ENCODE measurements at regions not wholly inside any gene's neighbourhood (a gene's known extent, or its start where the extent isn't known, plus 50 kb on each side); places are given as distances from the start of the nearest gene placed in this dataset.

DNA sequence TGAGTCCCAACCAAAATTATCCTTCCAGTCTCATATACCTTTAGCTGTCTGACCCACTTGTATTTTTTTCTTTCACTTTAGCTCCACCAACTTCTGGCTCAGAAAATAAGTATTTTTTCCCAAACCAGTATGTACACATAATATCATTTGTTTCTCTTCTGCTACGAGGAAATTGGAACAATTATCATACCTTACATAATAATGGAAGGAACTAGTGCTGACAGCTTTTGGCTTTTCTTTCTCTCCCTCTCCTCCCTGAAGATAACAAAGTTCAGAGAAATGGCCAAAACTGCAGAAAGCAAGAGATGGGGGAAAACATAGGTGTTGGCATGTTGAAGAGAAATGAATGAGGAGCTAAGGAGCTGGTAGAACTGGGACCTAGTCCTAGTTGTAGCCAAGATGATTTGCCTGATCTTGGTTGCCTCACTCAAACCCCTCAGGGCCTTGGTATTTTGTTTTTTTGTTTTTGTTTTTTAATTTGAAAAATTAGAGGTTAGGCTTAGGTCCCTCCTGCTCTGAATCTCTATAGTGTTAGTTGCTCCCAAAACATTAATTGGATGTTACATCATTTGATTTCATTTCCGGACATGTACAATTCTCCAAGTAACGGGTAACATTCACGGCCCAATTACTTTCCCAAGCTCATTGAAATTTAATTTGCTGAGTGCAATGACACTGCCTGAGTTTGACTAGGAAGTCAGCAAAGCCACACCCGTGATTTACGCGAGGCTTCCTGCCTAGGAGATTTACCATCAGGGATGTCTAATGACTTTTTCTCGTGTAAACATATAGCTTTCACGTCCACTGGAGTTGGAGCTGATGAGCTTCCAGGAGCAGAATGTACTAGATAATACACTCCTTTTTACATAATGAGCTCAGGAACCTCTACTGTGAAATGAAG, 291.6 kb downstream of the TLE1 start:
- in situ Hi-C loops (cut with MboI; ENCODE audit: low pct_unique_long_range_greater_than_20kb, low sequenced_read_pairs): no loop called here
- no peak for DNase-seq

DNA sequence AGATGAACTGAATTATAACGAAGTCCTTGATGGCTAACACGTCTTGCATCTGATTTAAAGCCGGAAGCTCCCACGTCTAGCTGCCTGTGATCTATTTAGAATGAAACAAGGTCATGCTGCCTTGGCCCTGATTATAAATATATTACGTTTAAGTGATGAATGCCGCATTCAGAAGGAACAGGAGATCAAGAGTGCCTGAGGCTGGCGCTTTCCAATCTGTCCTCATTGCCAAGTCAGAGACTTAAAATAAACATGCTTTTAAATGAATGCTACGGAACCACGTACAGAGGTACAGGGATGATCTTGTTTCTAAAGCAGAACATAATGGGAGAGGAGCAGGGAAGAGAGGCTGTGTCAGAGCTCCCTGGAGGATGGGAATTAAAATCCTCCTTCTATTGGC, 292.8 kb downstream of the TLE1 start:
- in situ Hi-C loops (cut with MboI; ENCODE audit: low pct_unique_long_range_greater_than_20kb, low sequenced_read_pairs): no loop called here
- DNase-seq: no peak

DNA sequence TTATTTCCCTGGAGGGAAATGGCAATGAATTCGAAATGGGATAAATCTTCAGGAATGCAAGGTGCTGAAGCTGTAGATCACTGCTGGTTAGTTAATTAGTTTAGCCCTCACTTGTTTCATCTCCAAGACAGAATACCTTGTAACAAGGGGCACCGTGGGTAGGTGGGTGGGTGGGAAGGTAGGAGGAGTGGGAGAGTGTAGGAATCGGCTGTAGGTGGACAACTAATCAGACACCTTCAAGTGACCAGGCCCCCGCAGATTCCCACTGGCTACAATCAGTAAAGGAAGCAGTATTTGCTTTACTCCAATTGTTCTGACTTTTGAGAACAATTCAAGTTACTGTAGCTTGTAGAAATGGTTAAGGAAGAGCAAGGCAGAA, 293.7 kb downstream of the TLE1 start:
- in situ Hi-C loops (cut with MboI; ENCODE audit: low pct_unique_long_range_greater_than_20kb, low sequenced_read_pairs): no loop called here
- no peak for DNase-seq

DNA sequence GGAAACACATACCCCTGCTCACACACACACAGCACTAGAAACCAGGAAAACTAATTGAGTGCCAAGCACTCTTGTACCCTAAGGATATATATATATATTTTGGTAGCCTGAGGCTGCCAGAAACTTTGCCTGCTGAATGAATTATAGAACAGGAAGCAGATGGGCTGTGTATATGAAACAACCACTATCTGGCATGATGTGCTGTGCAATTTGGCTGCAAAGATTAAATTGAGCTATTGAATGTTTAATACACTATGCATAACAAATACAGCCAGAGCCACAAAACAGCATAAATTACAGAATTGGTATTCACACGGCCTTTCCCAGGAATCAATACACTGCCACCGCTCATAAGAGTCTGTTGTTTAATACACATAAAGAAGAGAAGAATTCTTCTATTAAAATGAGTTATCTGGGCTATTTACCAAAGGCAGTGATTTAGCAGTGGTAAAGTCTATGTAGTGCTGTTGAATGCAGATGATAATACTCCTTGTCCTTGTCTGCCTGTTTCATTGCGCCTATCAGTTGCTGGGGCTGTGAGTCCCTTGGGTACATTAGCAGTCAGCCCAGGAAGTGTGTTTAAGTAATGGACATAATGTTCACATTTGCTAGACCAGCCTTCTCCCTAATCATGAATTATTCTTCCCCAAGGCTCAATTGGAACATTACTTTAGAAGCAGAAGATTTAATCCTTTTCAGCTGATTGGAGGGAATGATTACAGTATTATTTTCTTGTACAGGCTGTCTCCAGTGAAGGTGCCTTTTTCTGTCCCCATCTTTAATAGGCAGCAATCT, 294.3 kb downstream of the TLE1 start:
- in situ Hi-C loops (cut with MboI; ENCODE audit: low pct_unique_long_range_greater_than_20kb, low sequenced_read_pairs): no loop called here
- DNase-seq: no peak

DNA sequence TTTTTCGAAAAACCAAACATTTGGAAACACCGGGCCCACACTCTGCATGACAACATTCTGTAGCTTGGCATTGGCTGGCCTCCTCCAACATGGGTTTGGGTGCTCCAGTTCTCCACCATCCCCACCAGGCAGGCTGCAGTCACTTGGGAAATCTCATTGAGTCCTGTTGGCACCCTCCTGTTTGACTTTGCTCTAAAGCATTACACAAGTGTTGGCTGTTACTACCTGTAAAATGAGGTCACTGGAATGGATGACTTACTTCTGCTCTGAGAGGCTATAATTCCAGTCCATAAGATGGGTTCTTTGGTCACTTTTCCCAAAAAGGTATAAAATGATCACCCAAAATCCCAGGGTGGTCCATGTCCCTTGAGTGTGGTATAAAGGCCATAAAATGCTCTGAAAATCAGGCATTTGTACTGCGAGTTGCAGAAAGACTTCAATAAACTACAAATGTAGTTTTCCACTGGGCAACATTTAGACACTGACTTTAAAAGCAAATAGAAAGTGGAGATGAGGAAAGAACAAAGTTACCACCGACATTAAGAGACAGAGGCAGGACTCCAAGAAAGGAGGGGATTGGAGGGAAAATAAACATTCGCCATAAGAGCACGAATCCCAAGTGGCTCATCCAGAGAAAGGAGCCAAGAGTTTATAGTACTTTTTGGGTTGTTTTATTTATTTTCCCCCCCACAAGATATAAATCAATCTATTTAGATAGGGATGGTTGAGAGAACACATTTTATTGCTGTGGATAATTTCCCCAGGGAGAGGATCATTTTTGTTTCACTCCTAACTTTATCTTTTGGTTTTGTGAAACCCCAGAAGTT, 295.1 kb downstream of the TLE1 start:
- in situ Hi-C loops (cut with MboI; ENCODE audit: low pct_unique_long_range_greater_than_20kb, low sequenced_read_pairs): no loop called here
- DNase-seq: no peak

DNA sequence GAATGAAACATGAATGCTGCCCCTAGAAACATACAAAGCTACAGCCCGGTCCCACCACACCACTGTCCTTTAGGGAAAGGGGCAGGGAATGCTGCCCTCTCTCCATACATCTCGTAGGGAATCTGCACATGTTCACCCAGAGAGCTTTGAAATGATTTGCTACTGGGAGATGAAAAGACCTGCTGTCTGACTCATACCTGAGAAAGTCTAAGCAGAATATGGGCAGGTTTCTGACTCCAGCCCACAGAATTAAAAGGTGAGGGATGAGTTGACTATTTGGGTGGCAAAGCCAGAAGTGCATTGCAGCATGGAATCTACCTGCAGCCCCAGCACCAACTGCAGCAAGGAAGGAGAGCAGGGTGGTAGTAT, 297.9 kb downstream of the TLE1 start:
- in situ Hi-C loops (cut with MboI; ENCODE audit: low pct_unique_long_range_greater_than_20kb, low sequenced_read_pairs): no loop called here
- no peak for DNase-seq

DNA sequence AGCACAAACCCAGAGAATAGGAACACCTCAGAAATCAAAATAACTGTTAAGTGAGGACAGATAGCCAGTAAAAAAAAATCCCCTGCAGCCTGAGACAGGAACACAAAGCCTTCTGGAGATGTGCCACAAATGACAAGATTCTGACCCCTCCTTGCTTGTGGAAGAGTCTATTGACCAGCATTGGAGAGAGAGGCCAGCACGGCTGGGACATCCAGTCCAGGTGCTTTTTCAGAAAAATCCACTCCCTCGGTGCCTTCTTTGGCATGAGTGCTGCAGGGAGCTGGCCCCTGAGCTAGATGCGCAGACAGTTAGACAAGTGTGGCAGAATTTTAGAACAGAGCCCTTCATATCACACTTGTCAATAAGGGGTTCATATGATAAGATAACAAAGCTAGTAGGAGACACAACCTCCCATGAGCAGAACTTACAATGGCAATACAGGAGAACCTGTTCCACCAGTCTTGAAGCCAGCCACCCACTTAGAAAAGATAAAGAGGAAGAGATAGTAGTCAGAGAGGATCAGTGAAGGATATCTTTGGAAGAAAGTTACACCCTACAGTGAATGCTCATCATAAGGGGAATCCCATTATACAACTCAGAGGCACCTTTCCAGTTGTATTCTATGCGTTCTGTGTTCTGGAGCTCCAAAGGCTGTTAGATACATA, 298.4 kb downstream of the TLE1 start:
- in situ Hi-C loops (cut with MboI; ENCODE audit: low pct_unique_long_range_greater_than_20kb, low sequenced_read_pairs): no loop called here
- no peak for DNase-seq

DNA sequence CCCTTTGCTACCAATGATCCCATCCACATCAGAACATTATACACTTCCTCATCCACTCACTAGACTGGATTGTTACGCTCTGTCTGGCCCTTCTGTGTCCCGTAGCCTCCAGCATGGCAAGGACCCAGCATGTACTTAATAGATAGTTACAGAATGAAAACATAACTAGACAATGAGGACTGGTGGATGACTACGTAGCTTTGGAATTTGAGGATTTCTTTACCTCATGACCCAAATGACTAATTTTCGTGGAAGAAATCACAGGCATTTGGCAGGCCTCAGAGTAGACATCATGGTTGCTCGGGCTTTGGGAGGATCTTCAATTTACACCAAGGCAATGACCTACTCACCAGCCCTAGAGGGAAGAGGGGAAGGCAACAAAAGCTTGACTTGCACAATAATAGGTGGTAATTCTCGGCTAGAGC, 299.8 kb downstream of the TLE1 start:
- DNase-seq: no peak
- in situ Hi-C loops (cut with MboI; ENCODE audit: low pct_unique_long_range_greater_than_20kb, low sequenced_read_pairs): no loop called here

DNA sequence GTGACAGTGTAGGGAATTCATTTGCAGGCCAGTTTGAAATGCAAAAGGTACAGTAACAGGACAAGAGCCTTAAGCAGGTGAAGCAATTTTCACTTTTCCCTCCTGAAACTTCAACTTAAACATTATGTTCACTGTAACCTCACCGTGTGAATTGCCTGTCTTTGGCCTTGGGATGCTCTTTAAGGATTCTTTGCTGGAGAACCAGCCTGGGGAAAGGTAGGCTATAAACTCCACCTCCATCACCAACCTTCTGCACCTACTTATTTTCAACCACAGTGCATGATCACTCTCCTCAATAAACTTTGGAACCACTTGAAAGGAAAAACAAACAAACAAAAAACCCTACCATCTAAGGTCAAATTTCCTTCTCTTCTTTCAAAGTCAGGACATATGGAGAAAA, 300.5 kb downstream of the TLE1 start:
- no peak for DNase-seq
- in situ Hi-C loops (cut with MboI; ENCODE audit: low pct_unique_long_range_greater_than_20kb, low sequenced_read_pairs): no loop called here

DNA sequence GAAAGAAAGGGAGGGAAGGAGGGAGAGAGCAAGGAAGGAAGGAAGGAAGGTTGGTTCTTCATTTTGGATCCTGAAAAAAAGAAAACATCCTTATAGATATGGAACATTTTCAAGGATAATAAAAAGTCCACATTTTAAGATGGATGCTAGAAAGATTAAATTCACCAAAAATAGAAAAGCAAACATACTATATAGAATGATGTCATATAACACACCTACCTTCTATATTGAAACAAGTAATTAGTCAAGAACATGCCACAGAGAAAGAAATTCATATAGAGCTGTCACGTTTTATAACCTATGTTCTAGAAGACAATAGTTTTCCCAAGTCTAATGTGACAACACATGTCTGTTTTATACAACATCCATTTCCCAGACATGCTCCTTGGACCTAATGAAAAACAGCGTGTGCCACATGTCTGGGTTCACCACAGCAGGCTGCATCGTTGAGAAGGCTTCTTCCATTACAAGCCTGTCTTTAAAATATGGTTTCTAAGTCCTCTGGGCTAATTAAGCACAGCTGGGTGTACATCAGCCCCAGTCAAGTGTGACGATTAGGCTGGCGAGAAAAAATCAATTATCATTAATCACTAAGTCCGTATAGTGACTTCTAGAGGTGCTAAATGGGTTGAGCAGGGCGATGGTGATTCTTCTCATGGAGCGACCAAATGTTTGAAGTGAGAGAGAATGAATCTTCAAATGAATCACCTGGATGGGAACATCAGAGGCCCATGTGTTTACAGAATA, 301.8 kb downstream of the TLE1 start:
- DNase-seq: no peak

DNA sequence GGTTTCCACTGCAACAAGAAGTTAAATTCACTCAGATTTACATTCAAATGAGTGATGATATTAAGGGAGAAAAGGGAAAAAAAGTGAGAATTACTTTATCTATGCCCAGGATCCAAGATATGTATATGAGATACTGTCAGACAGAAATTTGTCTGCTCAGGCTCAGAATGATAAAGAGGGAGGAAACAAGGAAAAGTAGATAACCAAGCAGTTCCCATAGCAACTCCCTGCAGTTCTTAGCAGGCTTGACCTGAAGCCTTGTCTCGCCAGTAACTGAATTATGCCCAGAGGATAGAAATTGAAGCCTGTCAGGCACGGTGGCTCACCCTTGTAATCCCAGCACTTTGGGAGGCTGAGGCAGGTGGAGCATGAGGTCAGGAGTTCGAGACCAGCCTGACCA, 304.4 kb downstream of the TLE1 start:
- in situ Hi-C loops (cut with MboI; ENCODE audit: low pct_unique_long_range_greater_than_20kb, low sequenced_read_pairs): no loop called here
- no peak for DNase-seq

More for the DNA sequence above, 301.8 kb downstream of the TLE1 start:
- in situ Hi-C loops (cut with MboI; ENCODE audit: low pct_unique_long_range_greater_than_20kb, low sequenced_read_pairs): no loop called here

DNA sequence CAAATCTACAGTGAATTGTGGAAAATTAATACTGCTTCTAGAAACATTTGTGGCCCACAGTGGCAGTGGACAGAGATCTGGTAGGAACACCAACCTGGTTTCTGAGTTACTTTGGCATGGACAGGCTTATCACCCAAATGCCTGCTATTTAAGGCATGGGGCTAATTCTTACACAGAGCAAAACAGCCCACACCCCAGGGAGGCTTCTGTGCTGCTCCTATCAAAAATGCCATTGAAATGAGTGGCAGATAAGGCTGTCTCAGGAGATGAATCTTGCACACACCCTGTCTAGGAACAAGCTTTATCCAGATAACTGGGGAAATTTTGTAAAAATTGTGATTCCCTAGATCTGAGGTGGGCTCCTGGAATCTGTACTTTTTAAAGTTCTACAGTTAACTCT, 307.1 kb downstream of the TLE1 start:
- in situ Hi-C loops (cut with MboI; ENCODE audit: low pct_unique_long_range_greater_than_20kb, low sequenced_read_pairs): no loop called here
- DNase-seq: no peak

DNA sequence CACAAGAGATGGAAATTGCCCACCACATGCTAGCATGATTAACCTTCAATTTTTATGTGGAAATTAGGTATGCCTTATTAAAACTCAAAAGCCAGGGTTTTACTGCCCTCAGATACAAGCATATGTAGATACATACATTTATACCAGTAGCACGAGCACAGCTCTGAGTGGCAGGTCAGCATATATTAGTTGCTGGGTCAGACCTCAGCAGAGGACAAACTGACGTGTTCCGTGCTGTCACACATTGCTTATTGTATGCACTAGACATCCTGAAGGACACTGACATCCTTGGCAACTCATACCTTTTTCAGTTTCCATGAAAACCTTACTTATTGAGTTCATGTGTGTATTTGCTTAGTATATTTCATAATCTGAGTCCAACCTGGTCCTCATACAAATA, 307.7 kb downstream of the TLE1 start:
- in situ Hi-C loops (cut with MboI; ENCODE audit: low pct_unique_long_range_greater_than_20kb, low sequenced_read_pairs): no loop called here

DNA sequence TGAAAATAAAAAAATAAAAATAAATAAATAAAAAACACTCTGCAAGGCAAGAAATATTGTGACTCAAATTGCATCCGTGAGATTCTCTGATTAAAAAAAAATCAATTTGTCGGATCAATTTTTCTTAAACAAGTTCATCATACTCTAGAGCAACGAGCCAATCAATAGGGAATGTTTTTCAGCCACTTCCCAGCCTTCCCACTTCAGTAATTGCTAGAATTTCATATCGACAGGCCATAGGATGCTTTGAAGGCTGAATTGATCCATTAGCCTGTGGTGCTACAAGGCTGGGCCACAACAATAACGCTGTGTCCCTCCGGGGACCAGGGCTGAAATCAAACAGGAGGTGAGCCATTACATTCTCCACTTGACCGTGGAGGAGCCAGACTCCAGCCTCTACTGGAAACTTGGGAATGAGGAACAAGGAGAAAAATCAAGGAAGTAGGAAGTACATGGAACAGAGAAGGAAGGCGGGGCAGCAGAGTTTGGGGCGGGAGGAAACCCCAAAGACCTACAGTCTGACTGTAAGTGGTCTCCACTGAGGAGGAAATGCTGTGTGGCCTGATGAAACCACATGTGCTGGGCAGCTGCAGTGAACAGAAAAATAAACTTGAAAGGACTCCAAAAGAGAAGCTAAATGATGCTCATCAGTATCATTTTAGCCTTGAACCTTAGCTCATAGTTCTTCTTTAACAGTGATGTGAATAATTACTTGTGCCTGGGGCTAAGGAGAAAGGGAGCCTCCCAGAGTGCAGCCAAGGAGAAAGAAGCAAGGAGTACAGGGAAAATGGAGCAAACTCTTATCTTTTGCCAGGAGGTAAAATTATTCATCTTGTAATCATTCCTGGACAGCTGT, 308.6 kb downstream of the TLE1 start:
- in situ Hi-C loops (cut with MboI; ENCODE audit: low pct_unique_long_range_greater_than_20kb, low sequenced_read_pairs): no loop called here
- DNase-seq: no peak

More for the DNA sequence above, 307.7 kb downstream of the TLE1 start:
- DNase-seq: no peak

DNA sequence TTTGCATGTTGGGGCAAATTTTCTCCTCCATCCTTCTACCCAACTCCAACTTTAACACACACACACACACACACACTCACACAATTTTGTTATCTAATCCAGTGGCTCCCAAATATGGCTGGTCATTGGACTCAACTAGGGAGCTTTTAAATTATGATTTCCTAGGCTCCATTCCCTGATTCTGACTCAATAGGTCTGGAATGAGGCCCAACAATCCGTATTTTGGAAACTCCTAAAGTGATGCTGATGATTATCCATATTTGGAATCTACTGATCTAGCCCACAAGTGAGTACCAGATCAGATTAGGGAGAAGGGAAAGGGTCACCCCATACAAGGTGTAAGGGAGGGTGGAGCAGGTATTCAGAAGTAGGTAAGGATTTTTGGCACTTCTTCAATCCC, 309.7 kb downstream of the TLE1 start:
- no peak for DNase-seq
- in situ Hi-C loops (cut with MboI; ENCODE audit: low pct_unique_long_range_greater_than_20kb, low sequenced_read_pairs): no loop called here

DNA sequence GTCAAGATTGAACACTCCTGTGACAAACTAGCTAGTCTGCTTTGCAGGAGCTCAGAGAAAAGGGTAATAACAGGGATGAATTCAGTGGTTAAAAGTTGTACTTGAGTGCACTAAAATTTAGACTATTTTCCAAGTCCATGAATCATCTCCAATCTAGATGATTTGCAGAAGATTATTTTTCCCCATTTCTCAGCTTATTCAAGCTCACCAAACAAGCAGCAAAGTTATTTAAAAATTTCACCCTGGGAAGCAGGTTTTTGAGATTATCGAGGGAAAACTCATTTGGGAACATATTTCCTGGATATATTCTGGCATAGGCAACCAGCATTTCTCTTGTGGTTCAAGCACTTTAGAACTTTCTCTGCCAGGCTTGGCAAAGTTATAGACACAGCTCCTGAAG, 311.4 kb downstream of the TLE1 start:
- in situ Hi-C loops (cut with MboI; ENCODE audit: low pct_unique_long_range_greater_than_20kb, low sequenced_read_pairs): no loop called here
- DNase-seq: no peak

DNA sequence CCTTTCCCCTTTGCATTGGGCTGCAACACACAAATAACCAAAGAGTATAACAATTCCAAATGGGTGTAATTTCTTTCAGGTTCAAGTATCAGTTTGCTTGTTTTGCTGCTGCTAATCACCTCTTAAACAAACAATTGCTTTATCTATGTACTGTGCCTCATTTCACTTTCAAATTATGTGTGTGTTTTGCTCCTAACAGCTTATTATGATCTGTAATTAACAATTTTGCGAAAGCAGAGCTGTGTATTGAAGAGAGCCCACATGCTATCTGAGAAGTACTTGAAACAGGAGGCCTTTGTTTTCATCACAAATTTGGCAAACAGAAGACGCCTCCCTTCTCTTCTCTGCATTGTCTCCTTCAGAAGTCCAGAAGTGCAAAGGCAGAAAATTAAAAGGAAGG, 312.0 kb downstream of the TLE1 start:
- in situ Hi-C loops (cut with MboI; ENCODE audit: low pct_unique_long_range_greater_than_20kb, low sequenced_read_pairs): no loop called here

More for the DNA sequence above, 312.0 kb downstream of the TLE1 start:
- DNase-seq: no peak
